ENCODE measurements at regions not wholly inside any gene's neighbourhood (a gene's known extent, or its start where the extent isn't known, plus 50 kb on each side); places are given as distances from the start of the nearest gene placed in this dataset.

GRCh38 chrX:39096599-39096998, 295.3 kb downstream of the MID1IP1 start:
- TF ChIP-seq U2AF2 (optimal IDR thresholded peaks at IDR 0.05; ENCODE audit: low read depth, low read length) (no peak), KAT2B (IDR thresholded peaks at IDR 0.05; ENCODE audit: low read depth, low read length) (no peak), TBL1XR1 (IDR thresholded peaks at IDR 0.05; ENCODE audit: low read length in 2 of 2) (no peak), EZH2 (IDR thresholded peaks at IDR 0.05; ENCODE audit: borderline replicate concordance, low read depth, low read length) (no peak), ZNF785 (CRISPR knock-in tag; IDR thresholded peaks at IDR 0.05) (no peak), NR1H2 (CRISPR knock-in tag; IDR thresholded peaks at IDR 0.05) (no peak), ZNF431 (CRISPR knock-in tag; IDR thresholded peaks at IDR 0.05) (no peak), POLR2A (conservative IDR thresholded peaks at IDR 0.05) (no peak), NCOA2 (IDR thresholded peaks at IDR 0.05; ENCODE audit: partially characterized antibody in 2 of 2) (no peak), ZC3H11A (IDR thresholded peaks at IDR 0.05; ENCODE audit: low read depth, low read length) (no peak), ZNF707 (CRISPR knock-in tag; conservative IDR thresholded peaks at IDR 0.05) (no peak), DPF2 (IDR thresholded peaks at IDR 0.05) (no peak)
